Endothelial cell of umbilical vein (primary cell): ENCODE measurements at regions not wholly inside any gene's neighbourhood (a gene's known extent, or its start where the extent isn't known, plus 50 kb on each side); places are given as distances from the start of the nearest gene placed in this dataset.
A peak's percentile ranks its signal among the peaks of the same experiment; 100 is the strongest.

Source experiments
- BruUV-seq: library from RNA; stranded (reverse); fragments of 400-500 nt; replicated peaks from 2 replicates; lab custom pipeline; 2021; lab: Mats Ljungman, UMichigan
- CTCF ChIA-PET: fragments of 300-600, 350-600 bp; sonication (Branson Sonifier 250); formaldehyde crosslinking; loops from one replicate; lab custom pipeline; 2021; ENCODE audit warnings: antibody characterized with exemption, inconsistent platforms; lab: Charles Lee
- POLR2A ChIA-PET: fragments of 300-600, 350-600 bp; sonication (Branson Sonifier 250); formaldehyde crosslinking; loops from one replicate; lab custom pipeline; 2021; ENCODE audit warnings: antibody characterized with exemption, inconsistent platforms; lab: Charles Lee
- DNase-seq: peaks from one replicate; pipeline ENCODE4 v3.0.0-alpha.2; 2011; ENCODE audit warnings: low read depth, low spot score
- FAIRE-seq: peaks from 2 replicates; lab custom pipeline; 2011; peaks lifted over from hg19 to GRCh38; lab: Jason Lieb, UNC
- H2AFZ ChIP-seq: 2 replicates; pipeline ENCODE4 v1.6.0; 2012; ENCODE audit warnings: low read depth, low read length, control low read depth, inconsistent platforms
- H3K27ac ChIP-seq: 2 replicates; pipeline ENCODE4 v1.5.1; 2011; ENCODE audit warnings: low read depth, mild to moderate bottlenecking, control low read depth, low read length, moderate library complexity; ENCODE audit not compliant: insufficient read depth
- H3K27me3 ChIP-seq, 2 experiments: 2 replicates each; pipeline versions ENCODE4 v1.6.0 to v1.6.1; 2011; ENCODE audit warnings: low read length in 2 of 2, mixed read lengths in 1 of 2; ENCODE audit not compliant: control insufficient read depth in 2 of 2, insufficient read depth in 2 of 2
- H3K36me3 ChIP-seq, 2 experiments: 2 replicates in 1 of 2; 3 replicates in 1 of 2; pipeline ENCODE4 v1.5.1; 2011; ENCODE audit warnings: low read length in 2 of 2, mild to moderate bottlenecking in 1 of 2, moderate library complexity in 1 of 2; ENCODE audit not compliant: control insufficient read depth in 2 of 2, insufficient read depth in 2 of 2; ENCODE audit errors: extremely low read depth in 1 of 2
- H3K4me1 ChIP-seq: 3 replicates; pipeline ENCODE4 v1.5.1; 2011; ENCODE audit warnings: mild to moderate bottlenecking, low read length; ENCODE audit not compliant: control insufficient read depth, insufficient read depth; ENCODE audit errors: extremely low read depth
- H3K4me2 ChIP-seq: 2 replicates; pipeline ENCODE4 v1.6.1; 2011; ENCODE audit warnings: low read length, control low read depth, mixed read lengths; ENCODE audit not compliant: insufficient read depth
- H3K4me3 ChIP-seq, 3 experiments: fragments of 200-600 bp in 1 of 3; sonication (generic), shearing (Covaris generic) in 1 of 3; replicated peaks in 1 of 3; 2 replicates each; pipeline ENCODE4 v1.5.1; 2011 to 2016; ENCODE audit warnings: control low read depth in 3 of 3, low read length in 3 of 3, mild to moderate bottlenecking in 2 of 3, inconsistent platforms in 1 of 3, low read depth in 1 of 3, moderate library complexity in 1 of 3; ENCODE audit not compliant: insufficient read depth in 1 of 3
- H3K79me2 ChIP-seq: 2 replicates; pipeline ENCODE4 v1.6.0; 2012; ENCODE audit warnings: low read length, inconsistent platforms; ENCODE audit not compliant: control insufficient read depth, insufficient read depth
- H3K9ac ChIP-seq: replicated peaks from 2 replicates; pipeline ENCODE3; 2011; ENCODE audit warnings: low read length, control low read depth; ENCODE audit not compliant: insufficient read depth; ENCODE audit errors: extremely low read depth
- H3K9me1 ChIP-seq: replicated peaks from 3 replicates; pipeline ENCODE4 v1.6.0; 2011; ENCODE audit warnings: mild to moderate bottlenecking, low read length; ENCODE audit not compliant: control insufficient read depth, insufficient read depth; ENCODE audit errors: extremely low read depth
- H3K9me3 ChIP-seq: replicated peaks from 2 replicates; pipeline ENCODE4 v1.5.1; 2012; ENCODE audit warnings: low read length, inconsistent platforms; ENCODE audit not compliant: control insufficient read depth, insufficient read depth
- H4K20me1 ChIP-seq: replicated peaks from 2 replicates; pipeline ENCODE3; 2011; ENCODE audit warnings: mild to moderate bottlenecking, low read length; ENCODE audit not compliant: control insufficient read depth, insufficient read depth; ENCODE audit errors: extremely low read depth
- CTCF ChIP-seq, 2 donors: IDR thresholded peaks; 1 replicate in 1 of 2; 2 replicates in 1 of 2; pipeline ENCODE4 v1.5.1; 2011; ENCODE audit warnings: low read length in 2 of 2, mild to moderate bottlenecking in 2 of 2, moderate library complexity in 2 of 2, control low read depth in 1 of 2, inconsistent platforms in 1 of 2, low read depth in 1 of 2; ENCODE audit not compliant: insufficient read depth in 1 of 2; ENCODE audit errors: extremely low read depth in 1 of 2
- EZH2 ChIP-seq: IDR thresholded peaks from 2 replicates; pipeline ENCODE4 v1.6.1; 2012; ENCODE audit warnings: borderline replicate concordance, low read depth, mild to moderate bottlenecking, moderate library complexity, low read length, inconsistent platforms; ENCODE audit not compliant: severe bottlenecking
- FOS ChIP-seq: IDR thresholded peaks from 2 replicates; pipeline ENCODE4 v1.6.1; 2011; ENCODE audit warnings: mild to moderate bottlenecking, low read length, moderate library complexity, borderline replicate concordance; ENCODE audit not compliant: insufficient read depth
- GATA2 ChIP-seq: IDR thresholded peaks from 2 replicates; pipeline ENCODE4 v1.7.0; 2011; ENCODE audit warnings: low read depth, mild to moderate bottlenecking, moderate library complexity, mixed read lengths, low read length; ENCODE audit not compliant: insufficient read length, insufficient read depth
- JUN ChIP-seq: IDR thresholded peaks from 2 replicates; pipeline ENCODE4 v1.6.1; 2011; ENCODE audit warnings: borderline replicate concordance, low read depth; ENCODE audit not compliant: insufficient read length, insufficient read depth
- MAX ChIP-seq: IDR thresholded peaks from 2 replicates; pipeline ENCODE4 v1.6.1; 2011; ENCODE audit not compliant: insufficient read depth, insufficient read length
- MYC ChIP-seq: IDR thresholded peaks from one replicate; pipeline ENCODE4 v1.6.1; 2011; ENCODE audit warnings: mild to moderate bottlenecking, low read depth, low read length
- POLR2A ChIP-seq: IDR thresholded peaks from 2 replicates; pipeline ENCODE4 v1.6.1; 2012; ENCODE audit warnings: low read depth, mild to moderate bottlenecking, control low read depth, low read length
- POLR2AphosphoS5 ChIP-seq: IDR thresholded peaks from 2 replicates; pipeline ENCODE4 v1.6.1; 2012; ENCODE audit warnings: low read depth, mild to moderate bottlenecking, control low read depth, low read length, moderate library complexity; ENCODE audit not compliant: insufficient read depth
- dilution Hi-C: fragments of 300-500 bp; cut with MboI; formaldehyde crosslinking; loops from one replicate; pipeline ENCODE4 v1.15.0; 2019; ENCODE audit warnings: low sequenced_read_pairs; ENCODE audit not compliant: extremely low pct_ligation_motif_present
- intact Hi-C: fragments of 100-400 bp; cut with micrococcal nuclease; formaldehyde crosslinking; loops from one replicate; pipeline ENCODE4 v1.10.0; 2022

- H3K9me3 ChIP-seq, result no peaks in the 10 kb centered on the region
- H3K36me3 ChIP-seq, result no peaks in the 10 kb centered on the region
- no peak overlapping the region for H3K4me3 ChIP-seq
- H3K27me3 ChIP-seq, result peaks cover 0 to 9% of the 10 kb centered on the region in 2 experiments
- intact Hi-C loops (loop anchor here (5.0 to 10.0 kb wide), 2 partner anchors 139 to 184 kb away; partner anchors contain the start of gene MAP1B), dilution Hi-C loops (no loop called here)
- H3K4me1 ChIP-seq, result peaks cover 23% of the 10 kb centered on the region
- FAIRE-seq (no peak), DNase-seq (no peak)
- H3K79me2 ChIP-seq, result no peaks in the 10 kb centered on the region
- H4K20me1 ChIP-seq, result no peaks in the 10 kb centered on the region
- CTCF ChIA-PET, result interaction anchor here (1.3 to 2.1 kb wide), 3 partner anchors 8 to 141 kb away, joined by 5 to 14 read pairs (median 8); no protein-coding TSS in a partner anchor
- BruUV-seq, result no TSS peak
- H3K27ac ChIP-seq, result no peak overlapping the region
- no peaks in the 10 kb centered on the region for H3K9me1 ChIP-seq
- no peak overlapping the region for H2AFZ ChIP-seq
- POLR2A ChIA-PET, result no interaction called here
- H3K4me2 ChIP-seq, result no peak overlapping the region
- H3K9ac ChIP-seq, result no peak overlapping the region
- TF ChIP-seq FOS (no peak), GATA2 (no peak), CTCF (IDR thresholded peaks at IDR 0.05; ENCODE audit: extremely low read depth in 1 of 2, insufficient read depth in 1 of 2, low read depth in 1 of 2, low read length in 2 of 2) (no peak)
Observed at GRCh38 chr5:71923755-71924154, 183.5 kb upstream of the MAP1B start.

GRCh38 chr5:71924325-71924724, 182.9 kb upstream of the MAP1B start:
- BruUV-seq, result no TSS peak
- Histone ChIP-seq H3K4me1 (peaks cover 23% of the 10 kb centered on the region), H3K4me2 (peak overlapping the region; percentile 31), H3K79me2 (no peaks in the 10 kb centered on the region), H2AFZ (no peak overlapping the region), H3K36me3 (no peaks in the 10 kb centered on the region), H3K9me3 (no peaks in the 10 kb centered on the region), H3K27me3 (peaks cover 0 to 4% of the 10 kb centered on the region in 2 experiments), H3K4me3 (no peak overlapping the region), H3K27ac (no peak overlapping the region), H3K9me1 (no peaks in the 10 kb centered on the region), H3K9ac (no peak overlapping the region), H4K20me1 (no peaks in the 10 kb centered on the region)
- TF ChIP-seq JUN (no peak), MYC (no peak), CTCF (IDR thresholded peaks at IDR 0.05; ENCODE audit: extremely low read depth in 1 of 2, insufficient read depth in 1 of 2, low read depth in 1 of 2, low read length in 2 of 2) (no peak), FOS (no peak), POLR2AphosphoS5 (no peak), MAX (no peak), EZH2 (no peak), POLR2A (no peak), GATA2 (no peak)
- intact Hi-C loops, result loop anchor here (5.0 to 10.0 kb wide), 2 partner anchors 140 to 183 kb away; partner anchors contain the start of gene MAP1B
- FAIRE-seq, result peak; percentile 70
- ChIA-PET CTCF (interaction anchor here (1.1 kb wide), 1 partner anchor 94 kb away, joined by 3 read pairs; no protein-coding TSS in a partner anchor), POLR2A (no interaction called here)
- no peak for DNase-seq
- dilution Hi-C loops, result no loop called here
